ENCODE measurements at regions not wholly inside any gene's neighbourhood (a gene's known extent, or its start where the extent isn't known, plus 50 kb on each side); places are given as distances from the start of the nearest gene placed in this dataset.
"Not testable (repeated sequence)": the region's sequence is repeated elsewhere in the genome, so short reads cannot be mapped to it uniquely, and the experiment has no call there.

- no peak for FAIRE-seq
Observed at GRCh38 chr11:97729546-97730272, 1291.0 kb upstream of the CNTN5 start.

GRCh38 chr11:97732011-97732632, 1288.6 kb upstream of the CNTN5 start:
- FAIRE-seq = no peak

GRCh38 chr11:97738751-97739150, 1282.0 kb upstream of the CNTN5 start:
- no peak for FAIRE-seq

- no peak for FAIRE-seq
Observed at GRCh38 chr11:97739932-97740800, 1280.6 kb upstream of the CNTN5 start.

- no peak for FAIRE-seq
Observed at GRCh38 chr11:97740801-97741151, 1280.0 kb upstream of the CNTN5 start.

- no peak for FAIRE-seq
Observed at GRCh38 chr11:97742717-97743116, 1278.0 kb upstream of the CNTN5 start.

GRCh38 chr11:97743205-97743742, 1277.5 kb upstream of the CNTN5 start:
- FAIRE-seq = no peak

- FAIRE-seq = no peak
Observed at GRCh38 chr11:97745515-97746050, 1275.2 kb upstream of the CNTN5 start.

GRCh38 chr11:97746818-97747217, 1273.9 kb upstream of the CNTN5 start:
- FAIRE-seq = no peak

- FAIRE-seq = no peak
Observed at GRCh38 chr11:97751405-97751804, 1269.3 kb upstream of the CNTN5 start.

GRCh38 chr11:97751952-97752351, 1268.8 kb upstream of the CNTN5 start:
- FAIRE-seq = no peak

- no peak for FAIRE-seq
Observed at GRCh38 chr11:97754976-97755375, 1265.8 kb upstream of the CNTN5 start.

- no peak for FAIRE-seq
Observed at GRCh38 chr11:97756571-97757335, 1264.0 kb upstream of the CNTN5 start.

- FAIRE-seq = no peak
Observed at GRCh38 chr11:97761175-97761574, 1259.6 kb upstream of the CNTN5 start.

GRCh38 chr11:97764193-97764592, 1256.6 kb upstream of the CNTN5 start:
- no peak for FAIRE-seq

- no peak for FAIRE-seq
Observed at GRCh38 chr11:97764605-97765004, 1256.1 kb upstream of the CNTN5 start.

GRCh38 chr11:97770570-97770969, 1250.2 kb upstream of the CNTN5 start:
- FAIRE-seq = no peak

- FAIRE-seq = no peak
Observed at GRCh38 chr11:97772705-97773104, 1248.0 kb upstream of the CNTN5 start.

- FAIRE-seq = not testable (repeated sequence)
Observed at GRCh38 chr11:97784388-97784787, 1236.4 kb upstream of the CNTN5 start.

- FAIRE-seq = no peak
Observed at GRCh38 chr11:97786961-97787360, 1233.8 kb upstream of the CNTN5 start.

- FAIRE-seq = no peak
Observed at GRCh38 chr11:97794876-97795275, 1225.9 kb upstream of the CNTN5 start.

GRCh38 chr11:97800891-97801290, 1219.9 kb upstream of the CNTN5 start:
- no peak for FAIRE-seq
